Midbrain (tissue), 1 donor: ENCODE measurements at regions not wholly inside any gene's neighbourhood (a gene's known extent, or its start where the extent isn't known, plus 50 kb on each side); places are given as distances from the start of the nearest gene placed in this dataset.
"Not testable (repeated sequence)": the region's sequence is repeated elsewhere in the genome, so short reads cannot be mapped to it uniquely, and the experiment has no call there.

Source experiments
- DNase-seq: peaks from one replicate; lab custom pipeline; 2025; lab: John Stamatoyannopoulos, UW

DNA sequence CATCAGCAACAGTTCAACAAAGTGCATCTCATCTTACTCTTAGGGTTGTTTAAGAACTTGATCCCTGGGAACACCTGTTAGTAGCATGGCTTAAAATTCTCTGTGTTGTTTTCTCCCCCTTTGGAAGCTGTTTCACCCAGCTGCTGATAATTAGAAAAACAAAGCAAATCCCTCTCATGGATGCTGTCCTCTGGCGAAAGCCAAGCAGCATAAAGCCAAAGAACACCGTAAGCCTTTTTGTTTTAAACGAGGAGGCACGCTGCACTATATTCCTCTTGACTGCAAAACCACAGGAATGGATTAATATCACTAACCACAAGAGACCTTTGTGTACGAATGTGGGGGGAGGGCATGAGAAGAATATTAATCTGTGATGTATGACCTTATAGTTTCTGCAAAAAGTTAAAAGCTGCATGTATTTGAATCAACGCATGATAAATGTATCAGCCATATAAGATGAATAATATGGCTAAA, 923.2 kb downstream of the LTN1 start:
- DNase-seq: peak; percentile 8

DNA sequence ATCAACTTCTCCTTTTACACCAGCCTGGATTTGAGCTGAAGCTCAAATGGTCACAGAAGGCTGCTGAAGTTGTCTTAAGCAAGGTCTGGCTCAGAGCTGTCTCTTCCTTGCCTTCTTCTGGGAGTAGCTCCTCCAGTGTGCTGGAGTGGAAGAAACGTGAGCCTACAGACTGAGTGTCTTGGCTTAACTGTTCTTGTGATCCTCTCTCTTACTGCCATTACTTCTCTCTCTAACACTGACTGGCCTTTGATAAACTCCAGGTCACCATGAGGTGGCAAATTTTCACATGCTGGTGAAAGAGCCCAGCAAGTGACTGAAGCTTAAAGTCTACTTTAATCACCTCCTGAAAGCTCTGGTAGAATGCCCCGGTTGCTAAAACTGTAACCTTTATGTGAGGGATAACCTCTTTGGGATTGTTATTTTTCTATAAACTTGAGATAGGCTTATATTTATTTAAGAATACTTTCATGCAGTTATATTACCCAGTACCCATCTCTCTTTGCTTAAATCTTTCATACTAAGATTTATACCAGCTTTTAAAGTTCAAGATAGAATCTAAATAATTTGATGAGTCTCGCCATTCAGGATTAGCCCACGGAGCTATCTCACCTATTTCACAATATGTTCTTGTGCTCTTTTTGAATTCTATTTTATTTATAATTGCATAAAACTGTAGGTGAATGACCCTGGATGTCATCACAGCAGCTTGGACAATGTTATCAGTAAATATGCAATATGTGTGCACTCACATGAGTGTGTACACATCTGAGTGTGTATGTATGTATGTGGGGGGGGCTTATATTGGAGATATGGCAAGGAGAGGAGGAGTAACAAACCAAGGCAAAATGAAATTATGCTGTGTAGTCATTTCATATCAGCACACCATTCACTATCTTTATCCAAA, 924.0 kb downstream of the LTN1 start:
- DNase-seq: no peak

DNA sequence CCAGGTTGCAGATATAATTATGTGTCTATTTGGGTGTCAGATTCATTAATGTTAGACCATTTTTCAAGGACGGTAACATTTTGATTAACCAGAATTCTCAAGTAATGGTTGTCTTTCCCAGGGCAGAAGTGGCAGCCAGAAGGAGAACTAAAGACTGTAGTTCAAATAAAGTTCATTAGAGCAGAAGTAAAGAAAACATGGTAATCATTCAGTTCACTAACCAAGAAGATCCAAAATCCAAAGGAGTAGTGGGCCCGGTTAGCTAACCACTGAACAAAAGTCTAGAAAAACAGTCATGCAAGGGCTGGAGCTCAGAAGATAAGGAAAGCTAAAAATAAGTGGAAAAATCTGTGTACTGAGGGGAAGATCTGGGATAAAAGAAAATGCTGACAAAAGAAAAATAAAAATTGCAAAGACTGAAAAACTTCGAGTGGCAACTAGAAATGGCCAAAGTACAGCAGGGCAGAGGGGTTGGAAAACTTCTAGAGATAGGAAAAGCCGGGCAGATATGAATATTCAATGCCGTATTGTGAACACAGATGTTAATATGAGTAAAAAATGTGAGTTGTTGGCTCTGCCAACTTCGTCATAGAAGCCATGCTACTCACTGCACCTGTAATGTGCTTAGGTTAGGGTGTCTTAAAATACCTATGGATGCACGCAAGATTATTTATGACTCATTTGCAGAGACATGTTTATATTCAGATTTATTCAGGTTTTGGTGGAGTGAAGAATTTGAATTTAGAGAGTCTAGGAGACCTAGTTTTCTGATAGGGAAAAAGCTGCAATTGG, 925.9 kb downstream of the LTN1 start:
- DNase-seq: no peak

DNA sequence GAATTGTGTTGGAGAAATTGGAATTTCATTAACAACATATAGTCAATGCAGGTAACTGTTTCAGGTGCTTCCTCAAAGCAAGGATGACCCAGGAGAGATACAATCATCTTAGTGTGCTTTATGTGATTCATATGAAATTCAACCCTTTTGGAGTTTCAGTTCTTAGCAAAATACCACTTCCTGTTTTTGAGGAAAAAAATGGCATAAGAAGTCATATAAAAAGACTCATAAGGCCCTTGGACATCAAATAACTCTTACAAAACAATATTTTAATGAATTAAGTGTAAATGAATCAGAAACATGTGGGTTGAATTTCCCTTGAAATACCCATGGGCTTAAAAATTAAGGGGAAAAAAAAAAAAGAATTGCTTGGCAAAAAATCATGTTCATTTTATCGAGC, 926.6 kb downstream of the LTN1 start:
- DNase-seq: no peak

DNA sequence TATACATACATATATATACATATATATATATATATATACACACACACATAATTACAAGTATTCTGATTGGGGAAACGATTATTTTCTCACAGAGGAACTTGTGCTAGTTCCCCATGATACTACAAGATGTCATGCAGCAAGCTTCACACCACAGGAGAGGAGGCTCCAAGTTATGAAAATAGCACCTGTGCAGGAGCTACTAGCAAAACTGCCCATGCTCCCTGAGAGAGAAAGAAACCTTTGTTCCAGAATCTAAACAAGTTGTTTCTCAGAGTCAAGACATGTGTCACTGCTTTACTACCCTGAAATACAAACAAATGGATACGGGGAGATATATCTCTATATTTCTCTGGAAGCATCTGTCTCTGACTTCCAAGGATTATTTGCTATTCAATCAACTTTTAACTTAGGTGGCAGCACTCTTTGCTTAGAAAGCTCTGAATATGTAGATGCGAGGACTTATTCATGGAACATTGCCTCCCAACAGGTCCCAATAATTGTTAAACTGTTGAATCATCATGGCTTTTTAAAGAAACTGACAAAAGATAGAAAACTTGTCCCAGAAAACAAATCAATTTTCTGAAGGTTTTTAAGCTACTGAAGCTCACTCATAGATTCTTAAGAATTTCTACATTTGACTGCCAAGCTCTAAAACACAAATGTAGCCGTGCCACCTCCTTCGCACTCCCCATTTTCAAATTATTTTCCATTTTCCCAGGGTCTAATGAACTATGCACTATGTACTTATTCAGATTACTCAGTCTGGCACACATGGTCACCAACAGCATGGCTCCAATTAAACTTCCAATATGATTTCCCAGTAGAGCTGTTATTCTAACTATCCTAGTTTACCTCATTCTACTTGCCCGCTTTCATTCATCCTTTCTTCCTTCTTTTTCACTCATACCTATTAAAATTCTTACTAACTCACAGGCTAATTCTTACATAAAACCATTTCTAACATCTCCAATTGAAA, 929.1 kb downstream of the LTN1 start:
- no peak for DNase-seq

DNA sequence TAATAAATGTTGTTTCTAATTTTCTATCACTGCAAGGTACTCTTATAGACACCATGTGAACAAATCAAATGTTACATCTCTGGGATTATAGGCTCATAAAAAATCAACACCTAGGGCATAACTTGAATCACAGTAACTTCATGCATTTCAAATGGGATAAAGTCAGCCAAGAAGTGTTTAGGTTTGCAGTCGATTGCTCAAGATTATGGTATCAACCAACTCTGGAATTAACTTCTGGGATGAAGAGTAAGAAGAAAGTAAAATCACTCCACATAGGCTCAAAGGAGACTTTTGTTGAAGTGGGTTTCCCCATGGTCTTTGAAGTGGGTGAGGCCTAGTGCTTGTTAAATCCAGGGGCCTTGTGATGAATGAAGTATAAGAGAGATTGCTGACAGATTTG, 939.7 kb downstream of the LTN1 start:
- not testable (repeated sequence) for DNase-seq

DNA sequence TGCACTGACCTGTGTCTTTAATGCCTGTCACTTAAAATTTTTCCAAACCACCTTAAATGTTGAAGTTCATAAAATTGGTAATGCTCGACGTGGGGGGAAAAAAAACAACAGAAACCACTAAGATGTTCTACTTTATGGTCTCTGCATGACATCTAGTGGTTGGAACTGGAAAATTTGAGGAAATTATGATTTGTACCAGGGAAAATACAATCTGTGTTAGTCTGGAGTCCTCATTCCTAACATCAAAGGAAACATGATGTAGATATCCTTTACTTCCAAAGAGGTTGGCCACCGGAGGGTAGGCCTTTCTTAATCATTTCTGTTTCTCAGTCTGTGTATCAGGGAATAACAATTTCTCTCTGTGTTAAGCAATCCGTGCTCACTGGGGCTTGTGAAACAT, 941.0 kb downstream of the LTN1 start:
- peak; percentile 69 for DNase-seq

DNA sequence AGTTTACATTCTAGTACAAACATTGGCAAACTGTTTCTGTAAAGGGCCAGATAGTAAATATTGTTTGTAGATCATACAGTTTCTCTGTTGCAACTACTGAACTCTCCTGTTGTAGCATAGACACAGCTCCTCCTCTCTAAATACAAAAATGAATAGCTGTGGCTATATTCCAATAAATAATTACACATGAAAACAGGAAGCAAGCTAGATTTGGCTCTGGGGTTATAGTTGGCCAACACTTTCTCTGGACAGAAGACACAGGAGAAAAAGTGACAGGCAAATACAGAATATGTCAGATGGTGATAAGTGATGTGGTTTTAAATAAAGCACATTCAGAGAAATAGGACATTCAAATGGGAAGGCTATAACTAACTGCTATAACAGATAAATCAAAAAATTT, 957.0 kb downstream of the LTN1 start:
- DNase-seq: not testable (repeated sequence)

DNA sequence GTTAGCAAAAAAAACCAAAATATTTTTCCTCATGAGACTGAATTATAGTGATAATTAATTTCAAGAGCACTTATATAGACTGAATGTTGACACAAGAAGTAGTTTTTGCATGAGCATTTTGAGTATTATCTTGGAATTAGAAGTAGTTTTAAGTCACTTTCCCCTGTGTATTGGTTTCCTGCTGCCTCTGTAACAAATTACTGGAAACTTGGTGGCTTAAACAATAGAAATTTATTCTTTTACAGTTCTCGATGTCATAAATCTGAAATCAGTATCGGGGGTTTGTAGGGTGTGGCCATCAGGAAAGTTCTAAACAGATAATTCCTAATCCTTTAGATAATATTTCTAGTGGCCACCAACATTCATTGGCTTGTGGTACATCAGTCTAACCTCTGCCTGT, 957.8 kb downstream of the LTN1 start:
- not testable (repeated sequence) for DNase-seq

DNA sequence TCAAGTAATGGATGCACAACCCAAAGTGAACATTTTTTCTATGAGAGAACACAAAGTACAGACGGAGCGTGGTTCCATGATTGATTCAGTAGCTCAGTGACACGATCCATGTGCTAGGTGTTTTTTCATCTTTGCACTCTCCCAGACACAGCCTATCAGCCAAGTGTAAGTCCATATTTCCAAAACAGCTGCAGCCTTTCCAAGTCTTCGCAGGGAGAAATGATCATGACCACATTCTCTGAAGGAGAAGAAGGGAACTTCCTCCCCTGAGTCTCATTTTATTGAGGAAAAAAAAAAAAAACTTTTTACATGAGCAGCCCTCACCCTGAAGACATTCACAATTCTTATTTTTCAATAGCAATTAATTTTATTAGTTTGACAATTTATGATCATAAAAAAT, 958.3 kb downstream of the LTN1 start:
- DNase-seq: not testable (repeated sequence)

DNA sequence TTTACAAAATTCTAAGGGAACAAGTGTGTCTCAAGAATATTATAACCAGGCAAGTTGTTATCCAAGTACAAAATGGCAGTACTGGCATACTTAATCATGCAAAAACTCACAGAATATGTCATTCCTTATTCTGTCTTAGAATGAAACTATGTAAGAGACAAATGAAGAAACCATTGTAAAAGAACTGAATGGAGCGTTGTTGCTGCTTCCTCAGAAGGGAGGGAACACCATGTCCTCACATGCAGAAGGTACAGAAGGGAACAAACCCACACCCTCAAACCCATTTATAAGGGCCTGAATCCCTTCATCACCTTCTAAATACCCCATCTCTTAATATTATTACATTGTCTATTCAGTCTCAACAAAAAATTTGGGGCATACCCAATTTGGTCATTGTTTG, 960.0 kb downstream of the LTN1 start:
- DNase-seq: not testable (repeated sequence)

DNA sequence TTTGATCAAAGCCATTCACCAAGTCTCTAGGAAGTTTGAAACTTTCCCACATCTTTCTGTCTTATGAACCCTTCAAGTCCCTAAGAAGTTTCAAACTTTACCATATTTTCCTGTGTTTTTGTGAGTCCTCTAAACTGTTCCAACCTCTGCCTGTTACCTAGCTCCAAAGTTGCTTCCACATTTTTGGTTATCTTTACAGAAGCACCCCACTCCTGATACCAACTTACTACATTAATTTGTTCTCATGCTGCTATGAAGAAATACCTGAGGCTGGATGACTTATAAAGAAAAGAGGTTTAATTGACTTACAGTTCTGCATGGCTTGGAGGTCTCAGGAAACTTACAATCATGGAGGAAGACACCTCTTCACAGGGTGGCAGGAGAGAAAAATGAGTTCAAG, 961.6 kb downstream of the LTN1 start:
- DNase-seq: not testable (repeated sequence)

DNA sequence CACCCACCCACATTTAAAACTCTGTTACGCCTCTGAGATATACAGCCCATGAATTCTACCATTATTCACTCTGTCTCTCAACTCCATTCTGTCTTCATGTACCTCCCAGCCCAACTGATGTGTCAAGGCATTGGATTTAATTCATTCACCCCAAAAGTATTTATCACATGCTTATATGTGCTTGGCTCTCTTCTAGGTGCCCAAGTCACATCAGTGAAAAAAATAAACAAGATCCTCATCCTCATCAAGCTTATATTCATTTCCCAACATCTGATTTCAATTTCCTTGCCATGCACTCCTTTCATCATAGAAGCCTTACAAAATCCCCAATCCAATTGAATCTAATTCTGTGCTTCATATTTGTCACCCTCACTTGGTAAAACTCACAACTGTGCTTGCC, 967.6 kb downstream of the LTN1 start:
- no peak for DNase-seq

DNA sequence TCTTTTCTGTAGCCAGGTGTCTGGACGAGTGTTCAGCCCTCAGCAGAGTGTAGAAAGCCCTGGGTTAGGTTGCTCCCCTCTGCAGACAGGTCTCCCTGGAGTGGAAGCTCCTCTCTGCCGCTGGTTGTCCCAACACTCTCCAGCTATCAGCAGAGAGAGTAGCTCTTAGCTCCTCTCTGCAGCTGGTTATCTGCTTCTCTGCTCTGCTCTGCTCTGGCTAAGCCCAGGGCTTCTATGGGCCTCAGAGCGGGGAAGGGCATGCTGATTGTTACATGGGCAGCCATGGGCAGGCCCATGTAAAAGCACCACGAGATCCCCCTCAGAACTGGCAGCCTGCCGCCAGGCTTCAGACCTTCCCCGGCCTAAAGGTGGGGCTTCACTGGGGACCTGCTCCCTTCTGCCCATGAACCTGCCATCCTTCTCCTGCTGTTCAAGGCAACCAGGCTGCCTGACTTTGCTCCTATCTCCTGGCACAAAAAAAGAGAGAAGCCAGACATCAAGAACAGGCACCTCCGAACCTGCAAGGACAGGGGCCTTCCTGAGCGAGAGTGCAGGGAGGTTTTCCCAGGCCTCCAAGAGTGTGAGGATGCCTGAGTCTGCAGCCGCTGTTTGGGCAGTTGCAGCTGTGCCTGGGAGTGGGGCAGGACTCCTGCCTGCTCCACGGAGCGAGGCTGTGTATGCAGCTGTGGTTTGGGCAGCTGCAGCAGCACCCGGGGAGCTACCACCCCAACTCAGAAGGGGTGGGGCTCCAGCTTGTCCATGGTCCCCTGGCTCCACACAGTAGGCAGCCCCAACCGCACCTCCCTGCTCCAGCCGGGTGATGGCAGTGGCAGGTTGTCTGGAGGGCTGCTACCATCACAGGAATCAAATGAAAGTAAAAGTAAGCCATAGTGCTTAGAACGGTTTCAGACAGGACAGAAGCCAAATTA, 973.7 kb downstream of the LTN1 start:
- peak; percentile 73 for DNase-seq

DNA sequence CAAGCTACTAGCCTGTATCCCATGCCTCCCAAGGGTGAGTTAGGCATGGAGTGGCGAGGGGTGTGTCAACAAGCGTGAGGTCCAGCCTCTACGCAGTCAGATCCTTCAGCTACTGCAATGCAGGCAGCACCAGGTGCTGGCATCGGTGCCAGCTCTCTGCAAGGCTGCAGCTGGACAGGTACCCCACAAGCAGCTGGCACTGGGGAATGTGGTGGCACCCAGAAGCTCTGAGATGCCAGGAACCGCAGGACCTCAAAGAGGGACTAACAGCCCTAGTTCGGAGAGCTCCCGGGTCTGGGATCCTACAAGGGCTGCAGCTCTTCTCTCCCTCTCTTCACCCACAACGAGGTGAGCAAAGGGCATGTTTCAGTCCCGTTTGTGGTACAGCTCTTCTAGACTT, 974.5 kb downstream of the LTN1 start:
- no peak for DNase-seq

DNA sequence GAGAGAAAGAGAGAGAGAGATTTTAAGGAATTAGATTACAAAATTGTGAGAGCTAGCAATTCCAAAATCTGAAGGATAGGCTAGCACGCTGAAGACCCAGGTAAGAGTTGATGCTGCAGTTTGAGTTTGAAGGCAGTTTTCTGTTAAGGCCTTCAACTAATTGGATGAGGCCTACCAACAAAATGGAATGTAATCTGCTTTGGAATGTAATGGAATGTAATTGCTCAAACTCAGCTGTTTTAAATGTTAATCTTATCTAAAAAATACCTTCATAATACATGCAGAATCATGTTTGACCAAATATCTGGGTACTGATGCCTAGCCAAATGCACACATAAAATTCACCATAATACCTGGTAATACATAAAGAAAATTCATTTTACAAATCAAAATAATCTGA, 976.1 kb downstream of the LTN1 start:
- no peak for DNase-seq

DNA sequence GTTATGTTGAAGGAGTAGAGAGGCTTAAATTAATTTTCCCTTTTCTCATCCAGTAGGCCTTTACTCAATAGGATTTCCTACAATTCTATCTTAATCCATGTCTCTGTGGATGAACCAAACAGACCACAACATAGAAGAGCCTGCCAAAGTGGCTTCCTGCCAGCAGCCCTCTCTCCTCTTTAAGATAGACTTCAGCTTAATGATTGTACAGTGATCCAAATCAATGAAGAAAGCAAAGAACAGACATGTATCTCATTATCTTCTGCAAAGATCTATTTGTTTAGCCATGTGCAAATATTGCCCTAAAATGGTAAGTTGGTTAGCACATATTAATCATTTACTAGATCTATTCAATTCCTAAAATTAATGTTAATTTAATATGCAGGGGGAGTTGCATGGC, 979.6 kb downstream of the LTN1 start:
- DNase-seq: not testable (repeated sequence)

DNA sequence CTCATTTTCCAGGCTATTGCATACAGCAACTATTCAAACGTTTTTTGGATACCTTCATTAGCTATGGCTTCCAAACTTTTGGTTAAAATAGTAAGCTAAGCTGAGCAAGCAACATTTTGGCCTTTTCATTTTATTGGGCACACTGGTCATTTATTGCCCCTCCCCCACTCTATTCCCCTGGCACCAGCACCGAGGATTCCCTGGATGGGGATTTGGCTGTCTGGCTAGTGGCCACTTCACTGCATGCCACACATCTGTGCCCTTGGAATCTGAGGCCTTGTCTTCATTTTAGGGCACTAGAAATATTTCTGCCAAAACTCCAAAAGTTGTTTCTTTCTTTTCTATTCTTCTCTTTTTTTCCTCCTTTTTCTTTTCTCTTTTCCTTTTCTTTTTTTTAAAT, 980.7 kb downstream of the LTN1 start:
- not testable (repeated sequence) for DNase-seq

DNA sequence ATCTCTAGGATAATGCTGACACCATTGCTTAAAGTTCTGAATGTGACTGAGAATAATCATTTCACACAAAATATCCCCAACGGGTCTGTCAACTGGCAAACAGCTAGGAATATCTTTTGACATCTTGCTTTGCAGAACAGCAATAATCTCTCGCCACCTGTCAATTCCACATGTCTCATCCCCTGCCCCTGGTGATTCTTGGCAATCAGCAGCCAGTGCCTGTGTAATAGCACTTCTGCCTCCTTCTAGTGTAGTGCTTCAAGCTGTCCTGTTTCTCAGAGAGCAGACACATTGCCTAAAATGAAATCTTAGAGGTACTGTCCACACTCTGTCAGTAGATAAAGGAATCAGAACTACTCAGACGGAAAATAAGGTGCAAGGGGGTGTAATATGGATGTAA, 984.4 kb downstream of the LTN1 start:
- not testable (repeated sequence) for DNase-seq

DNA sequence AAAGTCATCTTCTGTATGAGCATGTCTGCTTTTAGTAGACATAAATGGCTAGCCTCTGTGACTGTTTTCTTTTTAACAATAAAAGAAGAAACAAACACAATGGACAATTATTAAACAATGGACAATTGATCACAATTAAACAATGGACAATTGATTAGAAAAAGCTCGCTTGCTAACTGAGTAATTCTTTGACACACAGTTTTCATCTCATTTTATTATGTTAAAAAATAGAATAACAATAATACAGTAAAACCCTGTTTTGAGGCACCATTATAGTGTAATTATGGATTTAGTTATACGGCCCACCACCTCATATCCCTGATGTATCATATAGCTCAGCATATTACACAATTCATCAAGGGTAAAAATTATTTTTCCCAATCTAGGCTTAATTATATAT, 989.0 kb downstream of the LTN1 start:
- DNase-seq: not testable (repeated sequence)

DNA sequence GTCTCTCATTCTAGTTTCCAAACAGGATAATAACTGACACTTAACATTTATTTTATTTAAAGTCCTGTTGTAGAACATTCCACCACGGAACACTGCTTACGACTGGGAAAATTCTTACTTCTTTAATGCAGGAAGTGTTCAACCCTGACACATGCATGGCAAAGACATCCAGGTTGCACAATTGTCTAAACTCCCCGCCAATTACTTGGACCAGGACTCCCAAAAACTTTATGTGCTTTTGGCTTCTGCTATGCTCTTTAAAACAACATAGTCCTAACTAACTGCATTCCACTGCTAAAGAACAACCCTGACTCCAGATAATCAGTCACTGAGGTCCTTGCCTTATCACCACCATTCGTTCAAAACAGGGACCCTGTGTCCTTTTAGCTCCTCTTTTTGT, 995.8 kb downstream of the LTN1 start:
- not testable (repeated sequence) for DNase-seq
